AG09319 (cell line): ENCODE measurements at regions not wholly inside any gene's neighbourhood (a gene's known extent, or its start where the extent isn't known, plus 50 kb on each side); places are given as distances from the start of the nearest gene placed in this dataset.
"Not testable (repeated sequence)": the region's sequence is repeated elsewhere in the genome, so short reads cannot be mapped to it uniquely, and the experiment has no call there.

Experiments
- DNase-seq: peaks from one replicate; pipeline ENCODE4 v3.0.0-alpha.2; 2010; ENCODE audit warnings: low read depth; ENCODE audit errors: extremely low read depth
- CTCF ChIP-seq: IDR thresholded peaks from 2 replicates; pipeline ENCODE4 v1.5.1; 2011; ENCODE audit warnings: low read depth, mild to moderate bottlenecking, inconsistent platforms, low read length, moderate library complexity

GRCh38 chr5:118529361-118530144, 458.8 kb downstream of the DTWD2 start:
- peak; percentile 19 for DNase-seq
- TF ChIP-seq CTCF: no peak

- TF ChIP-seq CTCF: no peak
- no peak for DNase-seq
Observed at GRCh38 chr5:118522626-118523025, 465.7 kb downstream of the DTWD2 start.

GRCh38 chr5:118520771-118521415, 467.5 kb downstream of the DTWD2 start:
- no peak for TF ChIP-seq CTCF
- DNase-seq: no peak

GRCh38 chr5:118519466-118519865, 468.9 kb downstream of the DTWD2 start:
- no peak for TF ChIP-seq CTCF

GRCh38 chr5:118518720-118519119, 469.6 kb downstream of the DTWD2 start:
- no peak for TF ChIP-seq CTCF
- no peak for DNase-seq

More at GRCh38 chr5:118519466-118519865, 468.9 kb downstream of the DTWD2 start:
- DNase-seq: no peak

- no peak for DNase-seq
- no peak for TF ChIP-seq CTCF
Observed at GRCh38 chr5:118511846-118512245, 476.5 kb downstream of the DTWD2 start.

GRCh38 chr5:118506217-118506852, 482.0 kb downstream of the DTWD2 start:
- no peak for DNase-seq
- TF ChIP-seq CTCF: no peak

- not testable (repeated sequence) for DNase-seq
Observed at GRCh38 chr5:118502232-118502631, 486.1 kb downstream of the DTWD2 start.
